Skeletal muscle satellite cell (primary cell): ENCODE measurements at regions not wholly inside any gene's neighbourhood (a gene's known extent, or its start where the extent isn't known, plus 50 kb on each side); places are given as distances from the start of the nearest gene placed in this dataset.
"Not testable (repeated sequence)": the region's sequence is repeated elsewhere in the genome, so short reads cannot be mapped to it uniquely, and the experiment has no call there.

Experiments
- H3K27me3 ChIP-seq: 2 replicates; pipeline ENCODE4 v1.7.0; 2013; ENCODE audit warnings: low read length; ENCODE audit not compliant: control insufficient read depth, insufficient read depth
- H3K36me3 ChIP-seq: 2 replicates; pipeline ENCODE4 v1.7.0; 2013; ENCODE audit warnings: mild to moderate bottlenecking, control low read depth, low read length; ENCODE audit not compliant: insufficient read depth
- H3K4me1 ChIP-seq: 2 replicates; pipeline ENCODE4 v1.7.0; 2013; ENCODE audit warnings: low read length; ENCODE audit not compliant: control insufficient read depth, insufficient read depth
- H3K4me2 ChIP-seq: 2 replicates; pipeline ENCODE4 v1.7.0; 2013; ENCODE audit warnings: mild to moderate bottlenecking, low read length
- H3K4me3 ChIP-seq: 2 replicates; pipeline ENCODE4 v1.7.0; 2013; ENCODE audit warnings: low read length
- H3K9ac ChIP-seq: 2 replicates; pipeline ENCODE4 v1.7.0; 2013; ENCODE audit warnings: mild to moderate bottlenecking, low read depth, low read length, moderate library complexity
- H3K9me3 ChIP-seq: replicated peaks from 2 replicates; pipeline ENCODE4 v1.7.0; 2013; ENCODE audit warnings: mild to moderate bottlenecking, control low read depth, low read length

DNA sequence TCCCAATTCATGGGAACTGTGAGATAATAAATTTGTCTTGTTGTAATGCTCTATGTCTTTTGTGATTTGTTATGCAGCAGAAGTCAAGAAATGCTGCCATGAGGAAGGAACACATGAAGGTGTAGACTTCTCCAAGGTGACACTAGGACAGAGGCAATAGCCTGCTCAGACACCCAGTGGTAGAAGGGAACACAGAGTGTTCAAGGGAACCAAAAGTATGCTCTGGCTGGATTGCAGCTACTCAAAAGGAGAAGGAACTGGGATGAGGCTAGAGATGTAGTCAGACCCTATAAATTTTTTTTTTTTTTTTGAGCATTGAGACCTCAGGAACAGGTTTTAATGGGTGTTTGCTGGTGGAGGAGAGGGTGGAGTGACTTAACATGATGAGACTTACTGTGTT is 232.5 kb downstream of the PARP8 start:
- no peaks in the 10 kb centered on the region for H3K36me3 ChIP-seq
- H3K4me1 ChIP-seq: no peaks in the 10 kb centered on the region
- no peaks in the 10 kb centered on the region for H3K9me3 ChIP-seq
- no peak overlapping the region for H3K9ac ChIP-seq
- no peak overlapping the region for H3K4me3 ChIP-seq
- H3K4me2 ChIP-seq: no peak overlapping the region
- no peaks in the 10 kb centered on the region for H3K27me3 ChIP-seq

DNA sequence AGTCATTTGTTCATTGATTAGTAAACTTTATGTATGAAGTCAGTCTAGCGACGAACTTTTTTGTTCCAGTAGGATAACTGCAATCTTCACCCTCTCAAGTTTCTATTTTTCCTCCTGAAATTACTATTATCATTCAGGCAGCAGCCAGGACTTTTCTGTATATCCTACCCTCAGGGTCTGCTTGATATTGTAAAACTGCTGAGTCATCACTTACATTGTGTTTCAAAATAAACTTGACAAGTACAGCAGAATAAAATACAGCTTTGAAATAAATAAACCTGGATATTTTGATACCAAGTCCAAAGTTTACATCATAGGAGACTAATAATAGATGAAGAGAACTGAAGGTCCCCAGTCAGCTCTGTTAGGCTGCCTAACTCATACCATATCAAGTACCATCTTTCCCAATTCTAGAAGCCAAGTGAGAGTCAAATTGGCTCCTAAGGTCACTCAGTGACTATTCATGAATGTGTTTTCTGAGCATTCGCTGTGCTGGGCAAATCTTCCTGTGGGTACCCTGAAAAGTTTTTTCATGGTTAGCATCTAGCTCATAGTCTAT is 234.6 kb downstream of the PARP8 start:
- Histone ChIP-seq H3K4me1 (no peaks in the 10 kb centered on the region), H3K9me3 (no peaks in the 10 kb centered on the region), H3K4me2 (no peak overlapping the region), H3K9ac (no peak overlapping the region), H3K36me3 (no peaks in the 10 kb centered on the region), H3K27me3 (no peaks in the 10 kb centered on the region), H3K4me3 (no peak overlapping the region)

DNA sequence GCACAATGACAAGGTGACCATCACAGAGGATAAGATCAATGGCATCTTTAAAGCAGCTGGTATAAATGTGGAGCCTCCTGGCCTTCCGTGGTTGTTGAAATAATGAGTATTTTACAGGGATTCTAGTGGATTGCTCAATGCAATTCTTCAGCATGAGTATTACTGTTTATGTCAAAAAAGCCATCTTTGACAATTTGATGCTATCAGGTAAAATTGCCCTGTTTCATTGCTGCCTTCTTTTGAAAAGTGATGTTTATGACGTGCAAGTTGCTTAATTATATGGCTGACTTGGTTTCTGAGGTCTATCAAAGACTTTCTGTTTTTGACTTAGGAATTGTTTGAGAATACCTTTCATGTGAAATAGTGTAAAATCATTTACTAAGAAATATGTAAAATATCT is 237.2 kb downstream of the PARP8 start:
- no peak overlapping the region for H3K4me2 ChIP-seq
- no peaks in the 10 kb centered on the region for H3K36me3 ChIP-seq
- H3K9me3 ChIP-seq: no peaks in the 10 kb centered on the region
- no peaks in the 10 kb centered on the region for H3K27me3 ChIP-seq
- no peaks in the 10 kb centered on the region for H3K4me1 ChIP-seq
- no peak overlapping the region for H3K4me3 ChIP-seq
- H3K9ac ChIP-seq: no peak overlapping the region

DNA sequence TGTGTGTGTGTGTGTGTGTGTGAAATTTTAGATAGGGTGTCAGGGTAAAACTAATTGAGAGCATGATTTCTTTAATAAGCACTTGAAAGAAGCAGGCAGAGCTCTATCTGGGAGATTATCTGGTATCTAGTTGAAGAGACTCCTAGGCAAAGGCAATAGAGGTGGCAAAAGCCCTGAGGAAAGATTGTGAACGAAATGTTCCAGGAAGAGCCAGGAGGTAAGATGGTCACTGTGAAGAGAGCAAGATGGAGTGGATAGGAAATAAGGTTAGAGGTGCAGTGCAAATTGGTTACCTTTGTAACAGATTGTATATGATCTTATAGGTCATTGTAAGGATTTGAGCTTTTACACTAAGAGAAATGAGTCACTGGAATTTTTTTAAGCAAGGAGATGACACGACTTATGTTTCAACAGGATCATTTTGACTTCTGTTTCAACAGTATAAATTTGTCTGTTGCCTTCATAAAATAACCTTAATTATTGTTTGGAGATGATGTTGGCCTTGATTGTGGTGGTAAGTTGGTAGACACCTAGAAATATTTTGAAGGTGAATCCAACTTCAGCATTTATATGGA is 239.6 kb downstream of the PARP8 start:
- Histone ChIP-seq H3K36me3 (no peaks in the 10 kb centered on the region), H3K4me2 (no peak overlapping the region), H3K9me3 (no peaks in the 10 kb centered on the region), H3K9ac (no peak overlapping the region), H3K4me3 (no peak overlapping the region), H3K4me1 (no peaks in the 10 kb centered on the region), H3K27me3 (no peaks in the 10 kb centered on the region)

DNA sequence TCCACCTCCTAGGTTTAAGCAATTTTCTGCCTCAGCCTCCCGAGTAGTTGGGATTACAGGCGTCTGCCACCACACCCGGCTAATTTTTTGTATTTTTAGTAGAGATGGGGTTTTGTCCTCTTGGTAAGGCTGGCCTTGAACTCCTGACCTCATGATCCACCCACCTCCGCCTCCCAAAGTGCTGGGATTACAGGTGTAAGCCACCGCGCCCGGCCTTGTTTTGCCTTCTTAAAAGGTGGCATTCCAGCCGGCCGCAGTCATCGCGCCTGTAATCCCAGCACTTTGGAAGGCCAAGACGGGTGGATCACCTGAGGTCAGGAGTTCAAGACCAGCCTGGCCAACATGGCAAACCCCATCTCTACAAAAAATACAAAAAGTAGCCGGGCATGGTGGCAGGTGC is 253.7 kb downstream of the PARP8 start:
- not testable (repeated sequence) for H3K4me2 ChIP-seq, H3K4me3 ChIP-seq, H3K27me3 ChIP-seq, H3K9ac ChIP-seq, H3K9me3 ChIP-seq, H3K4me1 ChIP-seq, H3K36me3 ChIP-seq

DNA sequence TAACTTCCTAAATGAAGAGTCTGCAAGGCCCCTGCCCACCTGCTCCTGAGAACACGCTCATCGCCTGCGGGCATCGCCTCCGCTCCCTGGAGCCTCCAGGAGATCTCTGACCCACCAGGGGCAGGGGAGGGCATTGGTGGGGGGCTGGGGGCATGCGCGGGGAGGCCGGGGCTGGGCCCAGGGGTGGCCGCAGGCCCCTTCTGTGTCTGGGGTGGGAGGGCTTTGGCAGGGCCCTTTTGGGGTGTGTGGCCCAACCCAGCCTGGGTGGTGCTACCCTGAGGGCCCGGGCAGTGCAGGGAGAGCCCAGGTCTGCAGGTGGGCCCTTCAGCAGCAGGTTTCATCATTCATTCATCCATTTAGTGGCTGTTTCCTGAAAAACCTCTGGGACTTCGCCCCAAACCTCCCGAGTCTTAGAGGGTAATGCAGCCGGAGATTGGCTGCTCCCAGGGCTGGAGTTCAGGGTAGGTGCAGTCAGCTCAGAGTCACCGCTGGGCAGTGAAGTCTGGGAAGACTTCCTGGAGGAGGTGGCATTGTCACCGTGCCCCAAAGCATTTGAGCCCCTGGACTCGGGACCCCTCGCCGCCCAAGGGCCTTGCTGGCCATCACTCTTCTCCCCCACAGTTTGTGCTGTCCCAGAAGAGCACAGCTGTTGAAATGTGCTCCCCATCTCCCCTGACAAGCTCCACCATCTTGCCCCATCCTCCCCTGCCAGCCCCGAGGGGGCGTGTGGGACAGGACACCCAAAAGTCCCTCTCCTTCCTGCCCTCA is 255.1 kb downstream of the PARP8 start:
- H3K4me3 ChIP-seq: no peak overlapping the region
- H3K27me3 ChIP-seq: no peaks in the 10 kb centered on the region
- H3K9me3 ChIP-seq: no peaks in the 10 kb centered on the region
- no peaks in the 10 kb centered on the region for H3K36me3 ChIP-seq
- no peak overlapping the region for H3K4me2 ChIP-seq
- H3K4me1 ChIP-seq: no peaks in the 10 kb centered on the region
- H3K9ac ChIP-seq: no peak overlapping the region

DNA sequence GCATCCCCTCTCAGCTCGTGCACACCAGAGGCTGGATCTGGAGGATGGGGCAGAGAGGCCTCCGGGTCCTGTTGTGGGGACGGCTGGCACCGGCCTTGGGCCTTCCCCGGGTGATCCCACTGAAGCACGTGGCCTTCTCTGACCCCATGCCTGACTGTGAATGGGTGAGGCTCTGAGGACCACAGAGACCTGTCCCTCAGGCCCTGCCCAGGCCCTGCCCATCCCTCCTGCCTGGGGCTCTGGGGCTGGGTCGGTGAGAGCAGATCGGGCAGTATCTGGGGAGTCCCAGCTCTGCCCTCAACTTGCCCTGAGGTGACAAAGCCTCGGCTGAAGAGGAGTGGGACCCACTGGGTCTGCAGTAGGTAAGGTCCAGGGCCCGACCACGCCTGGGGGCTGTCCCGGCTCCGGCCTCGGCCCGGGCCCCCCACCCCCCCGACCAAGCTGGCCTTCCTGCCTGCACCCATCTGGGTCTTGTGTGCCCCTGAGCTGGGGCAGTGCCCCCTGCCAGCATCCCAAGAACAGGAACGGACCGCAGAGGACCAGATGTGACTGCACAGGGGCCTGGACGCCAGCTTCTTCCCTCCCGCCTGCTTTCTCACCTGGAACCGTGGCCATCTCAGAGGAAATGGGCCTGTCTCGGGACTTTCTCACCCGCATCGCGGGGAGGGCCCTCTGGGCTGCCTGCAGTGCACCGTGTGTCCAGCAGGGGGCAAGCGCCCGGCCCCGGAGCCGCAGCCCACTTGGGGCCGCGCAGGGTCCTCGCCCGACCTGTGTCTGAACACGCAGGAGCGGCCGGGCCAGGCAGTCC is 255.9 kb downstream of the PARP8 start:
- H3K9ac ChIP-seq, H3K4me1 ChIP-seq, H3K4me3 ChIP-seq, H3K36me3 ChIP-seq, H3K4me2 ChIP-seq, H3K9me3 ChIP-seq, H3K27me3 ChIP-seq: not testable (repeated sequence)

DNA sequence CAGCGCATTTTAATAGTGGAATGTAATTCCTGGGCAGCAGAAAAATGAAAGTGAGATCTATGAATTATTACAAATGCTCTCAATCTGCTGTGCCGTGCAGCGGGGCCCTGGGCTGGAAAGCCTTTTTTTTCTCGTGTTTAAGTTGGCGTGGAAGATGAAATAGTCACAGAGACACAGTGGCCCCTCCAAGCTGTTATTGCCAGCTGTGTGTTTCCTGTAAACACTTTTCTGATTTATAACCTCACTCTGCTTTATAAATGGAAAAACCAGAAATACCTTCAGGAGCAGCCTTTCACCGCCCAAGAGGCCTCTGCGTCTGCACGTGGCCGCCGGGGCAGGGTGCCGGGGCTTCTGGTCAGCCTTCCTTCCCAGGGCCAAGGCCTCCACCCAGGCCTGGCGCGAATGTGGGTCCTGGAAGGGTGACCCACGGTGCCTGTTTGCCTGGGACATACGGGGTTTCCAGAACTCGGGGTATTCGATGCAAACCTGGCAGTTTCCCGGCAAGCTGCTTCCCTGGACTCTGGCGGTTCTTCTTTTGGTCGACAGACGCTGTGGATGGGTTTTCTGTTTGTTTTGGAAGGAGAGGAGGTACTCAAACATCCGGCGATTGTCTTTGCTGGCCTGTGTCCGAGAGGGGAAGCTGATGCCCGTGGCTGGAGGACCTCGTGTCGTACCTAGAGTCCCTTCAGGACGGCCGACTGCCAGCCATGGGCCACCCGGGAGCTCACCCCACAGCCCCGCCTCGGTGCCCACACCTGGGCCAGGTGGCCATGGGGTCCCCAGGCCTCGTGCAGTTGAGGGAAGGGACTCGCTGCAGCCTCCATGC is 256.7 kb downstream of the PARP8 start:
- H3K4me1 ChIP-seq: no peaks in the 10 kb centered on the region
- no peak overlapping the region for H3K4me2 ChIP-seq
- no peaks in the 10 kb centered on the region for H3K9me3 ChIP-seq
- no peaks in the 10 kb centered on the region for H3K27me3 ChIP-seq
- no peak overlapping the region for H3K9ac ChIP-seq
- no peaks in the 10 kb centered on the region for H3K36me3 ChIP-seq
- no peak overlapping the region for H3K4me3 ChIP-seq

DNA sequence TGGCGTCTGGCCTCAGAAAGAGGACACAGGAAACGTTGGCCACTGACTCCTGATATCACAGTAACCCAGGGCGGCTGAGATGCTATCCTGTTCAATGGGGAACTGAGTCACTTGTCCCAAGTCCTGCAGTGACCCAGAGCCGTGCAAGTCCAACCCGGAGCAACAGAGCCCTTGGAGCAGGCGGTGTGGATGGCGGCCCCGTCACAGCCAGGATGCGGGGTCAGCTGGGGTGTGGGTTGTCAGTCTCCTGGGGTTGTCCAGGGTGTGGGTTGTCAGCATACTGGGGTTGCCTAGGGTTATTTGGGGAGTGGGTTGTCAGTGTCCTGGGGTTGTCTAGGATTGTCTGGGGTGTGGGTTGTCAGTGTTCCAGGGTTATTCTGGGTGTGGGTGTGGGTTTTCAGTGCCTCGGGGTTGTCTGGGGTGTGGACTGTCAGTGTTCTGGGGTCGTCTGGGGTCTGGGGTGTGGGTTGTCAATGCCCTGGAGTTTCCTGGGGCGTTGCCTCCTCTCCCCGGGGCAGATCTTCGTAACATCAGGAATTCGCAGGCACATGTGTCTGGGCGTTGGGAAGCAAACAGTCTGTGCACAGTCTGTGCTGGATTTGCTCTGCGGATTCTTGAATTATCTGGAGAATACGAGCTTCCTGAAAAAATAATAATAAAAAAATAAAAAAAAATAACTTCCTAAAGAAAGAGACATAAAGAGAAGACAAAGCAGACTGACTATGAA is 257.5 kb downstream of the PARP8 start:
- Histone ChIP-seq H3K9ac (no peak overlapping the region), H3K4me3 (no peak overlapping the region), H3K36me3 (no peaks in the 10 kb centered on the region), H3K9me3 (no peaks in the 10 kb centered on the region), H3K27me3 (no peaks in the 10 kb centered on the region), H3K4me2 (no peak overlapping the region), H3K4me1 (no peaks in the 10 kb centered on the region)

DNA sequence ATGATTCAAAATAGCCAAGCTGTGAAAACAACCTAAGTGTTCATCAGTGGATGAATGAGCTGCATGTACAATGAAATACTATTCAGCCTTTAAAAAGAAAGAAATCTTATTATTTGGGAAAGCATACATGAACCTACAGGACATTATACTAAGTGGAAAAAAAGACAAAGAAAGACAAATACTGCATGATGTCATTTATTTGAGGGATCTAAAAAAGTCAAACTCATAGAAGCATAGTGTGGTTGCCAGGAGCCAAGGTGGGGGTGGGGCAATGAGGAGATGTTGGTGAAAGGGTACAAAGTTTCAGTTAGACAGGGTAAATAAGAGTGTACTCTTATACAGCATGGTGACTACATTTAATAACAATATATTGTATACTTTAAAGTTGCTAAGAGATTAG is 261.5 kb downstream of the PARP8 start:
- H3K4me2 ChIP-seq: no peak overlapping the region
- H3K36me3 ChIP-seq: no peaks in the 10 kb centered on the region
- no peaks in the 10 kb centered on the region for H3K9me3 ChIP-seq
- H3K27me3 ChIP-seq: no peaks in the 10 kb centered on the region
- no peaks in the 10 kb centered on the region for H3K4me1 ChIP-seq
- no peak overlapping the region for H3K4me3 ChIP-seq
- no peak overlapping the region for H3K9ac ChIP-seq
